GM18507 (cell line): ENCODE measurements at regions not wholly inside any gene's neighbourhood (a gene's known extent, or its start where the extent isn't known, plus 50 kb on each side); places are given as distances from the start of the nearest gene placed in this dataset.

ENCODE experiments used
- DNase-seq: peaks from one replicate; pipeline ENCODE4 v3.0.0; 2011; ENCODE audit warnings: low read depth; ENCODE audit not compliant: insufficient read length; ENCODE audit errors: extremely low spot score
- FAIRE-seq: peaks from 2 replicates; lab custom pipeline; 2011; peaks lifted over from hg19 to GRCh38; lab: Jason Lieb, UNC

GRCh38 chr6:79431537-79431933 is 105.7 kb downstream of the LCA5 start:
- no peak for FAIRE-seq
- DNase-seq: no peak

GRCh38 chr6:79430913-79431536 is 106.2 kb downstream of the LCA5 start:
- no peak for DNase-seq
- no peak for FAIRE-seq

GRCh38 chr6:79427721-79428120 is 109.5 kb downstream of the LCA5 start:
- FAIRE-seq (no peak), DNase-seq (no peak)

GRCh38 chr6:79426625-79427278 is 110.5 kb downstream of the LCA5 start:
- DNase-seq (no peak), FAIRE-seq (no peak)

GRCh38 chr6:79425589-79426311 is 111.5 kb downstream of the LCA5 start:
- FAIRE-seq (no peak), DNase-seq (no peak)

GRCh38 chr6:79423216-79423615 is 114.0 kb downstream of the LCA5 start:
- DNase-seq (no peak), FAIRE-seq (no peak)

- no peak for DNase-seq
- no peak for FAIRE-seq
These were observed 114.6 kb downstream of the LCA5 start for GRCh38 chr6:79422666-79423065.

GRCh38 chr6:79421707-79422484 is 115.3 kb downstream of the LCA5 start:
- DNase-seq (no peak), FAIRE-seq (no peak)

GRCh38 chr6:79421001-79421411 is 116.2 kb downstream of the LCA5 start:
- no peak for FAIRE-seq
- DNase-seq: no peak

GRCh38 chr6:79420054-79420453 is 117.2 kb downstream of the LCA5 start:
- FAIRE-seq (no peak), DNase-seq (no peak)

GRCh38 chr6:79416931-79417330 is 120.3 kb downstream of the LCA5 start:
- no peak for DNase-seq
- FAIRE-seq: no peak

GRCh38 chr6:79413562-79414002 is 123.6 kb downstream of the LCA5 start:
- DNase-seq (no peak), FAIRE-seq (no peak)

GRCh38 chr6:79410806-79411205 is 126.4 kb downstream of the LCA5 start:
- FAIRE-seq (no peak), DNase-seq (no peak)

GRCh38 chr6:79408256-79408974 is 128.8 kb downstream of the LCA5 start:
- FAIRE-seq: no peak

GRCh38 chr6:79404677-79405076 is 132.6 kb downstream of the LCA5 start:
- FAIRE-seq (no peak), DNase-seq (no peak)

More at GRCh38 chr6:79408256-79408974, 128.8 kb downstream of the LCA5 start:
- DNase-seq: no peak

- FAIRE-seq: no peak
- no peak for DNase-seq
These were observed 133.0 kb downstream of the LCA5 start for GRCh38 chr6:79404261-79404660.

- no peak for DNase-seq
- no peak for FAIRE-seq
These were observed 133.7 kb downstream of the LCA5 start for GRCh38 chr6:79403563-79403962.

- FAIRE-seq: no peak
- no peak for DNase-seq
These were observed 134.1 kb downstream of the LCA5 start for GRCh38 chr6:79403086-79403485.

GRCh38 chr6:79399499-79399898 is 137.7 kb downstream of the LCA5 start:
- FAIRE-seq (no peak), DNase-seq (no peak)
